GM23248 (cell line): ENCODE measurements at regions not wholly inside any gene's neighbourhood (a gene's known extent, or its start where the extent isn't known, plus 50 kb on each side); places are given as distances from the start of the nearest gene placed in this dataset.

Experiments used
- DNase-seq: peaks from one replicate; pipeline ENCODE4 v3.0.0-alpha.2; 2015
- H2AFZ ChIP-seq: fragments of 200-600 bp; sonication (generic); 2 replicates; pipeline ENCODE4 v1.6.1; 2016; ENCODE audit warnings: antibody characterized with exemption
- H3F3A ChIP-seq: fragments of 200-600 bp; sonication (generic); 2 replicates; pipeline ENCODE4 v1.6.1; 2016; ENCODE audit warnings: mild to moderate bottlenecking, antibody characterized with exemption, mixed run types; ENCODE audit not compliant: insufficient read depth
- H3K27ac ChIP-seq: fragments of 200-600 bp; sonication (generic); 2 replicates; pipeline ENCODE4 v1.5.1; 2016; ENCODE audit warnings: mild to moderate bottlenecking
- H3K27me3 ChIP-seq: fragments of 200-600 bp; sonication (generic); replicated peaks from 2 replicates; pipeline ENCODE4 v1.6.1; 2016; ENCODE audit warnings: mild to moderate bottlenecking; ENCODE audit not compliant: insufficient read depth
- H3K36me3 ChIP-seq: fragments of 200-600 bp; sonication (generic); 2 replicates; pipeline ENCODE4 v1.6.1; 2016; ENCODE audit warnings: low read depth, mild to moderate bottlenecking
- H3K4me1 ChIP-seq: fragments of 200-600 bp; sonication (generic); 2 replicates; pipeline ENCODE4 v1.6.1; 2016; ENCODE audit warnings: mild to moderate bottlenecking; ENCODE audit not compliant: insufficient read depth
- H3K4me2 ChIP-seq: fragments of 200-600 bp; sonication (generic); one replicate; pipeline ENCODE4 v1.6.1; 2016; ENCODE audit warnings: mild to moderate bottlenecking; ENCODE audit not compliant: unreplicated experiment
- H3K4me3 ChIP-seq: fragments of 200-600 bp; sonication (generic); 2 replicates; pipeline ENCODE4 v1.5.1; 2016; ENCODE audit warnings: mild to moderate bottlenecking
- H3K79me2 ChIP-seq: fragments of 200-600 bp; sonication (generic); 2 replicates; pipeline ENCODE4 v1.6.1; 2016; ENCODE audit warnings: mild to moderate bottlenecking; ENCODE audit not compliant: insufficient read depth
- H3K9ac ChIP-seq: fragments of 200-600 bp; sonication (generic); 2 replicates; pipeline ENCODE4 v1.6.1; 2016; ENCODE audit warnings: mild to moderate bottlenecking
- H3K9me2 ChIP-seq: fragments of 200-600 bp; sonication (generic); 2 replicates; pipeline ENCODE4 v1.6.1; 2016; ENCODE audit warnings: mixed run types, mild to moderate bottlenecking, moderate library complexity; ENCODE audit not compliant: insufficient read depth
- H3K9me3 ChIP-seq: fragments of 200-600 bp; sonication (generic); one replicate; pipeline ENCODE4 v1.6.1; 2017; ENCODE audit warnings: low read depth
- H4K20me1 ChIP-seq: fragments of 200-600 bp; sonication (generic); 2 replicates; pipeline ENCODE4 v1.6.0; 2016; ENCODE audit not compliant: insufficient read depth
- EZH2 ChIP-seq: fragments of 200-600 bp; sonication (generic); IDR thresholded peaks from 2 replicates; pipeline ENCODE4 v1.6.1; 2018; ENCODE audit warnings: antibody characterized with exemption, mild to moderate bottlenecking; ENCODE audit not compliant: insufficient read depth, poor library complexity, severe bottlenecking
- EZH2phosphoT487 ChIP-seq: fragments of 200-600 bp; sonication (generic); IDR thresholded peaks from 2 replicates; pipeline ENCODE4 v1.6.1; 2018; ENCODE audit warnings: antibody characterized with exemption, moderate library complexity, mild to moderate bottlenecking, low read depth; ENCODE audit not compliant: insufficient read depth
- WGBS, 2 experiments: methylation state at CpG; one replicate each; pipeline ENCODE4 v1.1.6; 2015 to 2017; ENCODE audit warnings: low lambda C conversion rate in 2 of 2, low coverage in 1 of 2; ENCODE audit errors: missing lambda C conversion rate in 2 of 2; 5-methylcytosine and 5-hydroxymethylcytosine counted together
- in situ Hi-C: fragments of 300-500 bp; cut with MboI; formaldehyde crosslinking; loops from 2 replicates; pipeline ENCODE4 v1.15.0; 2020

GRCh38 chr16:79754501-79754900, 154.0 kb upstream of the MAF start:
- H3K4me2 ChIP-seq, result no peak overlapping the region
- H3K27me3 ChIP-seq, result no peaks in the 10 kb centered on the region
- no peak overlapping the region for H3K4me3 ChIP-seq
- no peaks in the 10 kb centered on the region for H3K9me3 ChIP-seq
- no peaks in the 10 kb centered on the region for H3K9me2 ChIP-seq
- H2AFZ ChIP-seq, result no peak overlapping the region
- no peaks in the 10 kb centered on the region for H4K20me1 ChIP-seq
- no peaks in the 10 kb centered on the region for H3F3A ChIP-seq
- H3K4me1 ChIP-seq, result no peaks in the 10 kb centered on the region
- no peaks in the 10 kb centered on the region for H3K79me2 ChIP-seq
- H3K9ac ChIP-seq, result no peak overlapping the region
- no peak for DNase-seq
- TF ChIP-seq EZH2 (no peak), EZH2phosphoT487 (no peak)
- in situ Hi-C loops, result no loop called here
- H3K27ac ChIP-seq, result no peak overlapping the region
- H3K36me3 ChIP-seq, result no peaks in the 10 kb centered on the region

GRCh38 chr16:79754081-79754480, 153.5 kb upstream of the MAF start:
- H2AFZ ChIP-seq, result no peak overlapping the region
- 19 to 35% methylated on average over 1 of the region's 1 CpG for WGBS, 2 experiments
- H3K9ac ChIP-seq, result no peak overlapping the region
- TF ChIP-seq EZH2, result no peak
- TF ChIP-seq EZH2phosphoT487, result no peak
- in situ Hi-C loops, result no loop called here
- H4K20me1 ChIP-seq, result no peaks in the 10 kb centered on the region
- H3F3A ChIP-seq, result no peaks in the 10 kb centered on the region
- no peaks in the 10 kb centered on the region for H3K9me2 ChIP-seq
- no peaks in the 10 kb centered on the region for H3K9me3 ChIP-seq
- H3K4me3 ChIP-seq, result no peak overlapping the region
- H3K27ac ChIP-seq, result no peak overlapping the region
- no peaks in the 10 kb centered on the region for H3K27me3 ChIP-seq
- no peak for DNase-seq
- H3K4me1 ChIP-seq, result no peaks in the 10 kb centered on the region
- no peaks in the 10 kb centered on the region for H3K79me2 ChIP-seq
- no peaks in the 10 kb centered on the region for H3K36me3 ChIP-seq
- H3K4me2 ChIP-seq, result no peak overlapping the region

- Histone ChIP-seq H3F3A (no peaks in the 10 kb centered on the region), H3K4me1 (no peaks in the 10 kb centered on the region)
- WGBS, 2 experiments, result 27 to 41% methylated on average over 2 of the region's 2 CpGs
Observed at GRCh38 chr16:79753286-79753685, 152.7 kb upstream of the MAF start.

GRCh38 chr16:79752396-79752795, 151.9 kb upstream of the MAF start:
- no peak overlapping the region for H3K9ac ChIP-seq
- in situ Hi-C loops, result no loop called here
- no peak overlapping the region for H3K27ac ChIP-seq
- DNase-seq, result no peak
- H3K4me3 ChIP-seq, result no peak overlapping the region
- H4K20me1 ChIP-seq, result no peaks in the 10 kb centered on the region
- H3F3A ChIP-seq, result no peaks in the 10 kb centered on the region
- no peaks in the 10 kb centered on the region for H3K79me2 ChIP-seq
- no peaks in the 10 kb centered on the region for H3K9me2 ChIP-seq
- WGBS, 2 experiments, result 33 to 35% methylated on average over 2 of the region's 2 CpGs
- no peak overlapping the region for H3K4me2 ChIP-seq
- H3K9me3 ChIP-seq, result no peaks in the 10 kb centered on the region
- H3K36me3 ChIP-seq, result no peaks in the 10 kb centered on the region
- TF ChIP-seq EZH2 (no peak), EZH2phosphoT487 (no peak)
- no peaks in the 10 kb centered on the region for H3K27me3 ChIP-seq
- H3K4me1 ChIP-seq, result no peaks in the 10 kb centered on the region
- H2AFZ ChIP-seq, result no peak overlapping the region

More at GRCh38 chr16:79753286-79753685, 152.7 kb upstream of the MAF start:
- no peaks in the 10 kb centered on the region for H3K9me2 ChIP-seq
- DNase-seq, result no peak
- no peaks in the 10 kb centered on the region for H3K27me3 ChIP-seq
- TF ChIP-seq EZH2phosphoT487, result no peak
- no peak for TF ChIP-seq EZH2
- no peak overlapping the region for H3K4me3 ChIP-seq
- no peaks in the 10 kb centered on the region for H3K9me3 ChIP-seq
- no peak overlapping the region for H3K4me2 ChIP-seq
- H3K27ac ChIP-seq, result no peak overlapping the region
- H3K36me3 ChIP-seq, result no peaks in the 10 kb centered on the region
- in situ Hi-C loops, result no loop called here
- H3K9ac ChIP-seq, result no peak overlapping the region
- no peaks in the 10 kb centered on the region for H3K79me2 ChIP-seq
- H4K20me1 ChIP-seq, result no peaks in the 10 kb centered on the region
- H2AFZ ChIP-seq, result no peak overlapping the region

GRCh38 chr16:79751471-79752184, 151.1 kb upstream of the MAF start:
- H3K4me2 ChIP-seq, result no peak overlapping the region
- no peak overlapping the region for H3K9ac ChIP-seq
- H3K9me3 ChIP-seq, result no peaks in the 10 kb centered on the region
- no peaks in the 10 kb centered on the region for H4K20me1 ChIP-seq
- in situ Hi-C loops, result no loop called here
- H3K4me3 ChIP-seq, result no peak overlapping the region
- no peaks in the 10 kb centered on the region for H3F3A ChIP-seq
- no peak overlapping the region for H3K27ac ChIP-seq
- H2AFZ ChIP-seq, result no peak overlapping the region
- no peaks in the 10 kb centered on the region for H3K79me2 ChIP-seq
- WGBS, 2 experiments, result 0 to 1% methylated on average over 4 of the region's 4 CpGs
- H3K36me3 ChIP-seq, result no peaks in the 10 kb centered on the region
- TF ChIP-seq EZH2phosphoT487, result no peak
- no peak for TF ChIP-seq EZH2
- DNase-seq, result peak; percentile 10
- no peaks in the 10 kb centered on the region for H3K4me1 ChIP-seq
- no peaks in the 10 kb centered on the region for H3K9me2 ChIP-seq
- H3K27me3 ChIP-seq, result no peaks in the 10 kb centered on the region
